Muscle of leg (tissue), 3 donors: ENCODE measurements at regions not wholly inside any gene's neighbourhood (a gene's known extent, or its start where the extent isn't known, plus 50 kb on each side); places are given as distances from the start of the nearest gene placed in this dataset.

ENCODE experiments used
- DNase-seq: peaks from one replicate; pipeline ENCODE4 v3.0.0; 2013
- H3K27ac ChIP-seq: one replicate; pipeline ENCODE4 v1.5.1; 2013; ENCODE audit warnings: mild to moderate bottlenecking, low read length, control low read depth
- H3K27me3 ChIP-seq: one replicate; pipeline ENCODE4 v1.6.1; 2013; ENCODE audit warnings: low read length; ENCODE audit not compliant: control insufficient read depth, insufficient read depth
- H3K36me3 ChIP-seq: one replicate; pipeline ENCODE4 v1.6.1; 2013; ENCODE audit warnings: low read length; ENCODE audit not compliant: control insufficient read depth, insufficient read depth
- H3K4me1 ChIP-seq: one replicate; pipeline ENCODE4 v1.6.1; 2013; ENCODE audit warnings: low read length; ENCODE audit not compliant: control insufficient read depth, insufficient read depth
- H3K4me3 ChIP-seq: one replicate; pipeline ENCODE4 v1.5.1; 2013; ENCODE audit warnings: low read length, control low read depth
- H3K9me3 ChIP-seq: replicated peaks from 2 replicates; pipeline ENCODE4 v1.6.1; 2013; ENCODE audit warnings: low read depth, low read length; ENCODE audit not compliant: control insufficient read depth
- WGBS: methylation state at CpG from one replicate; pipeline ENCODE4 v1.1.5; 2013; ENCODE audit warnings: missing lambda C conversion rate; ENCODE audit not compliant: insufficient coverage; 5-methylcytosine and 5-hydroxymethylcytosine counted together

DNA sequence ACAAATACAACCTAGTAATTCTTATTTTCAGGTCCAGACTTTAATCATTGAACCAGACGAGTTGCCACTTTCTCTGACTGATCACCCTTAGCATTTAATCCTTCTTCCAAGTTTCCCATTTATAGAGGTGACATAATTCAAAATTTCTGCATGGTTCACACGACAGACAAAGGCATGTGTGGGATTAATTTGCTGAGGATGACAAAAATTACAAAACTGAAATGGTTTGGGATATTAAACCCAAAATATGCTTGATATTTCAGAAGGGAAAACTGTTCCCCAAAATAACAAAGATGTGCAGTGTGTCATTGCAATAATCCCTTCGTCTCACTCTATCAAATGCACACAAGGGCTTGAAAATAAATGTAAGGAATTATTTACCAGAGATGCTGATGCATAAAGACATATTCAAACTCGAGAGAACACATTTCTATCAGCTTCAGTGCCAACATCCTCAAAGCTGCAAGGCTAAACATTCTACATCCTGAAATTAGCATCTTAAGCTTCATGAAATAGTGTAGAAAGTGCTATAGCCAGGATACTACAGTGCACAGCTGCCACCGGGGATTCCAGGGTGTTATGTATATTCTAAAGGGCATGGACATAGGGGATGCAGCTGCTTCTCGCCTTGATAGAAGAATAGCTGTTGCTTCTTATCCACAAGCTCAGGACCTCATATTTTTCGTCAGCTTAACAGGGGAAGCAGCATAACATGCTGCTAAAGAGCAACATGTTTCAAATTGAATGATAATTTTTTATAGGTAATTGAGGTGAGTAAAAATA, 198.7 kb upstream of the SLITRK1 start:
- no peak overlapping the region for H3K27ac ChIP-seq
- 71% methylated on average over 1 of the region's 7 CpGs for WGBS
- H3K9me3 ChIP-seq, result no peaks in the 10 kb centered on the region
- H3K36me3 ChIP-seq, result no peaks in the 10 kb centered on the region
- H3K27me3 ChIP-seq, result no peaks in the 10 kb centered on the region
- no peak overlapping the region for H3K4me3 ChIP-seq
- DNase-seq, result no peak
- H3K4me1 ChIP-seq, result no peaks in the 10 kb centered on the region

DNA sequence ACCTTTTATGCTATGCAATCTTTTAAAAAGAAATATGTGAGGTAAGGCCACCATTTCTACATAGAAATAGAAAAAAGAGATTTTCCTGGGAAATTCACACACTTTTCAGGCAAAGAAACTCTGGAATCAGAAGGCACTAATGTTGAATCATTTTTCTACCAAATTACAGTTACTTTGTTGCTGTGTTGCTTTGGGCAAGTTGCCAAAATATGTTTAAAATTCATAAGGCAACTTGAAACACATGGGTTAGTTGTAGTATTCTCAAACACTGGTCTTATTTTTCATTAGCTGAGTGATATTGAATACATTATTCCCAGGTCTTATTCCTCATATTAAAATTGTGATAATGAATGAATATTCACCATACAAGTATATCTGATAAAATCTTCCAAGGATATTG, 195.0 kb upstream of the SLITRK1 start:
- H3K27me3 ChIP-seq, result no peaks in the 10 kb centered on the region
- H3K27ac ChIP-seq, result no peak overlapping the region
- no peak overlapping the region for H3K4me3 ChIP-seq
- H3K36me3 ChIP-seq, result no peaks in the 10 kb centered on the region
- no peaks in the 10 kb centered on the region for H3K9me3 ChIP-seq
- peak; percentile 3 for DNase-seq
- H3K4me1 ChIP-seq, result no peaks in the 10 kb centered on the region

DNA sequence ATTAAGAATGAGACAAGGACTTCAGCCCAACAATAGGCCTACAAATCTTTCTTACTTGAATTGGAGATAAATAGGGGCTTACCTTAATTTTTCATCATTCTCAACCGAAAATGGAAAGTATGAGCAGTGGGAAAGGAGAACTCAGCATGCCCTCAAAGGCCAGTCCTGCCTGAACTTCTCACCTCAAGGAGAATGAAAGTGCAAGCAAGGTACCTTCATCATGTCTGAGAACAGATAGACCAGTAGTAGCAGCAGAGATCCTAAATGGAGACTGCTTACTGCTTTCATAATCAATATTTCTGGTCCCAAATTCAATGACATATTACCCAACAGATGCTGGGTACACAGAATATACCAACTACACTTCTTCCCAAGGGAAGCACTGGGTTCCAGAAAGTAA, 194.0 kb upstream of the SLITRK1 start:
- WGBS, result no CpG with 5 or more reads among the region's 1 CpG
- Histone ChIP-seq H3K9me3 (no peaks in the 10 kb centered on the region), H3K4me3 (no peak overlapping the region), H3K36me3 (no peaks in the 10 kb centered on the region), H3K4me1 (no peaks in the 10 kb centered on the region), H3K27ac (no peak overlapping the region), H3K27me3 (no peaks in the 10 kb centered on the region)
- no peak for DNase-seq

DNA sequence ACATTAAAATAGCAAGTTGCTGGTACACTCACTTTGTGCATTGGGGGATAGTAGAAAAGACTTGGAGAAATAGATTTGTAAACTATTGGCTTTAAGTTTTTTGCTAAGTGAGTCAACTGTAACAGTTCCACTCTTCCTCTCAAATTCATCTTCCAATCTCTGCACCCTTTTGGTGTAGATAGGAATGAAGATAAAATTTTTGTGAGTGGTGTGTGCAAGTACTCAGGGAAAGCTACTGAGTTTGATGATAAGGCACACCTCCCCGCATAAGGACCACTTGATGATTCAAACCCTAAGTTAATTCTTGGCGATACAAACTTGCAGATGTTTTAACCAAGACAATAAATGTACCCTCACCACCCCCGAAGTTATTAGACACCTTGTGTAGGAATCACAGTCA, 168.3 kb upstream of the SLITRK1 start:
- H3K36me3 ChIP-seq, result no peaks in the 10 kb centered on the region
- no peak overlapping the region for H3K4me3 ChIP-seq
- no peak for DNase-seq
- no CpG with 5 or more reads among the region's 3 CpGs for WGBS
- no peak overlapping the region for H3K27ac ChIP-seq
- no peaks in the 10 kb centered on the region for H3K27me3 ChIP-seq
- H3K4me1 ChIP-seq, result no peaks in the 10 kb centered on the region
- no peaks in the 10 kb centered on the region for H3K9me3 ChIP-seq

DNA sequence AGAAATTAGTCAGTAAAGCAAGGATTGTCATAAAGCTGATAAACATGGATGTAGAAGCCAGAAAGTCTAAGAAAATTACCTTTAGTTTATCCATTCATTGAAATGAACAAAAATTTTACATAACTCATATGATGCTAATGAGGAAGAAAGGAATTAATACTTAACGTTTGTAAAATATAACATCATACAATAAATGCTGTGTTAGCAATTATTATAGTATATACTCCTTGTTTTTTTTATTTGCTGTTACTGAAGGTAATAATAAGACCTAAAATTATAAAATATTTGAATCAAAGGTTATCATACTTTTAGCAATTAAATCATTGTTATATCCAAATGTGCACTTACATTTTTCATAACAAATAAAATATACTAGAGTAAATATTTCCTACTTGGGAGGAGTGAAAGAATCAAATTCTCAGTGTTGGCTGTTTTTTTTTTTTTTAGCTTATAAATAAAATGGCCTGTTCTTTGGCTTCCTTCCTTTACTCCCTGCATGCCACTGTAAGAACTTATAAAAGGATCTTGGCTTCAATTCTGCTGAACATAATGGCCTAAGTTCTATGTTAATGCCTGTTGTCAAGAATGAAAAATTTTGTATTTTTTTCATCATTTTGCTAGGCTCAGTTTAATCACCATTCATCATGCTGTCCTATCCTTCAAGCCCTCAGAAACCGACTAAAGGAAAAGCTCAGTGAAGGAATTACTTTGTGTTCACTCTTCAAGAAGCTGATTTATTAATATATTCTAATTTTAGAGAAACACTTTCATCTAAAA, 167.4 kb upstream of the SLITRK1 start:
- H3K27me3 ChIP-seq, result no peaks in the 10 kb centered on the region
- H3K4me3 ChIP-seq, result no peak overlapping the region
- no peak overlapping the region for H3K27ac ChIP-seq
- H3K9me3 ChIP-seq, result no peaks in the 10 kb centered on the region
- no peak for DNase-seq
- H3K4me1 ChIP-seq, result no peaks in the 10 kb centered on the region
- WGBS, result no CpG with 5 or more reads among the region's 2 CpGs
- H3K36me3 ChIP-seq, result no peaks in the 10 kb centered on the region

DNA sequence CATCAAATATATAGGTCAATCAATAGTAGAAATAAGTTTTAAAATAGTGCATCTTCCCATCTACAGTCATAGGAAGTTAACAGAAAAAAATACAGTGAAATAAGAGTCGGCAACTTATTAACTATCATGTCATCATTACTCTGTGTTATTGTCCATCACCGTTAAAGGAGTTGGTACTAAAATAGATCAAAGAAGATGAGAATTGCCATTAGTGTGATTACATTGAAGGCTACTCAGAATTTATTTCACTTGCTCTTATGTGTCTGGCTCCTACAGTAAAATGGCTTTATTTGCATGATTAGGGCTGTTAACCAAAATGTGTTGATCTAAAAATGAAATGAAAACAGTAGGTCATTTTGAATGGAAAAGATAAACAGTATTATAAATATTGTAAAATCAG, 162.5 kb upstream of the SLITRK1 start:
- no peak overlapping the region for H3K4me3 ChIP-seq
- no peak overlapping the region for H3K27ac ChIP-seq
- WGBS, result no CpG with 5 or more reads among the region's 2 CpGs
- H3K36me3 ChIP-seq, result no peaks in the 10 kb centered on the region
- no peak for DNase-seq
- H3K9me3 ChIP-seq, result no peaks in the 10 kb centered on the region
- no peaks in the 10 kb centered on the region for H3K27me3 ChIP-seq
- H3K4me1 ChIP-seq, result no peaks in the 10 kb centered on the region

DNA sequence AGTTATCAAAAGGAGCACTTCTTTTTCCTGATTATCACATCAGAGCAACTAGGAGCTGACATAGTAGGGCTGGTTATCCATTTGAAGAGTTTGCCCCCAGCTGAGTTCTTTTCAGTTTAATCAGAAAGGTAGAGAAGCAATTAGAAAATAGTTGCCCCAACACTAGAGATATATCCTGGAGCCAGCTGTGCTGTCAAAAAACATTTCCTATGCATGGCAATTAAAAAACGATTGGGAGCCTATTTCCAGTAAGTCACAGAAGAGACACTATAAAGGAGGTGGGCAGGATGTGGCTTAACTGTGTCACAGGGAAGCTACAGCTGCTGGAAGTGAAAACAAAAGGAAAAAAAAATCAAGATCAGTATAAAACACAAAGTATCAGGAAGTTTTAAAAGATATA, 155.7 kb upstream of the SLITRK1 start:
- Histone ChIP-seq H3K27ac (no peak overlapping the region), H3K4me3 (no peak overlapping the region), H3K4me1 (no peaks in the 10 kb centered on the region), H3K36me3 (no peaks in the 10 kb centered on the region), H3K27me3 (no peaks in the 10 kb centered on the region), H3K9me3 (peaks cover 2% of the 10 kb centered on the region)
- peak; percentile 9 for DNase-seq
- 0% methylated on average over 1 of the region's 1 CpG for WGBS

DNA sequence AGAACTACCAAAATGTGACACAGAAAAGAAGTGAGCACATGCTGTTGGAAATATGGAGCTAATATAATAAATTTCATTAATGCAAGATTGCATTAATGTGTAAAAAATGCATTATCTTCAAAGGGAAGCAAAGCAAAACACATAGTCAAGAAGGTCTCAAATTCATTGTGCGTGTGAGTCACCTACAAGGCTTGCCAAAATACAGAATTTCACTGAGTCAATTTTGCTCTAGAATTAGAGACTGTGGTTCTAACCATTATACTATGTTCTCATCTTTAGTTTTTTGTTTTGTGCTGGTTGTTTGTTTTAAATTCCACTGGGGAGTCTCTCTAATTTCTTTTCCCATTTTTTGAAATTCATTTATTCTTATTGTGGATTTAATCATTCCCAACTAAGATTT, 149.8 kb upstream of the SLITRK1 start:
- no peak for DNase-seq
- Histone ChIP-seq H3K4me3 (no peak overlapping the region), H3K27me3 (no peaks in the 10 kb centered on the region), H3K27ac (no peak overlapping the region), H3K9me3 (peaks cover 2% of the 10 kb centered on the region), H3K4me1 (no peaks in the 10 kb centered on the region), H3K36me3 (no peaks in the 10 kb centered on the region)
- WGBS, result no CpG with 5 or more reads among the region's 1 CpG

DNA sequence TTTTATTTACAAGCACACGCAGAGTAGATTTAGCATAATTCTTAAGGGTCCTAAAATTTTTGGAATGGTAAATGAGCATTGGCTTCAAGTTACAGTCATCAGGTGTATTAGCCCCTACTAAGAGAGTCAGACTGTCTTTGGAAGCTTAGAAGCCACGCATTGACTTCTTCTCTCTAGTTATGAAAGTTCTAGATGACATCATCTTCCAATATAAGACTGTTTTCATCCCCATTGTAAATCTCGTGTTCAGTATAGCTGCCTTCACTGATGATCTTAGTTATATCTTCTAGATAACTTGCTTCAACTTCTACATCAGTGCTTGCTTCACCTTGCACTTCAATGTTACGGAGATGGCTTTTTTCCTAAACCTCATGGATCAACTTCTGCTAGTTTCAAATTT, 148.8 kb upstream of the SLITRK1 start:
- Histone ChIP-seq H3K9me3 (no peaks in the 10 kb centered on the region), H3K4me3 (no peak overlapping the region), H3K27ac (no peak overlapping the region), H3K4me1 (no peaks in the 10 kb centered on the region), H3K27me3 (no peaks in the 10 kb centered on the region), H3K36me3 (no peaks in the 10 kb centered on the region)
- no CpG with 5 or more reads among the region's 4 CpGs for WGBS
- no peak for DNase-seq

DNA sequence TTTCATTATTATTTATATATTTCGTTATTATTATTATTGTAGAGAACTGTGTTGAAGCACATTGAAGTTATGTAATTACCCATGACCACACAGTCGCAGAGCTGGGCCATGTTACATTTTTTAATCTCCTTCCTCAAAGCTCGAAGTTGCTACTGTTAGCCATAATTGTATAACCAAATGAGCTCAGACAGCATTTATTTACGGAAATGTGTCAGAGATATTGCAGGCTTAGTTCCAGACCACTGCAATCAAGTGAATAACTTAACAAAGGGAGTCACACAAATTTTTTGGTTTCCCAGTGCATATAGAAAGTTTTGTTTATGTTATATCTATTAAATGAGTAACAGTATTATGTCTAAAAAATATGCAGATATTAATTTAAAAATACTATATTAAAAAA, 147.1 kb upstream of the SLITRK1 start:
- no peaks in the 10 kb centered on the region for H3K4me1 ChIP-seq
- 78% methylated on average over 1 of the region's 4 CpGs for WGBS
- H3K4me3 ChIP-seq, result no peak overlapping the region
- H3K9me3 ChIP-seq, result no peaks in the 10 kb centered on the region
- no peaks in the 10 kb centered on the region for H3K36me3 ChIP-seq
- H3K27ac ChIP-seq, result no peak overlapping the region
- H3K27me3 ChIP-seq, result no peaks in the 10 kb centered on the region
- no peak for DNase-seq
